Natural killer cell (primary cell): ENCODE measurements at regions not wholly inside any gene's neighbourhood (a gene's known extent, or its start where the extent isn't known, plus 50 kb on each side); places are given as distances from the start of the nearest gene placed in this dataset.

Experiments
- ATAC-seq, 3 donors: fragments of 150-1000 bp in 2 of 3; fragments of 200-7000 bp in 1 of 3; cut with Tn5 transposase; 1 replicate in 1 of 3; 2 replicates in 2 of 3; pipeline ENCODE4 v1.10.0; 2021; ENCODE audit warnings: mild to moderate bottlenecking in 2 of 3, moderate library complexity in 2 of 3
- DNase-seq, 2 donors: peaks; one replicate each; pipeline versions ENCODE4 v3.0.0 to v3.0.0-alpha.2; 2013 to 2021; ENCODE audit warnings: mixed read lengths in 1 of 2
- H3K27ac ChIP-seq: one replicate; pipeline ENCODE4 v1.5.1; 2013; ENCODE audit warnings: mild to moderate bottlenecking, low read length
- H3K27me3 ChIP-seq: one replicate; pipeline ENCODE4 v1.6.1; 2013; ENCODE audit warnings: low read length; ENCODE audit not compliant: control insufficient read depth, insufficient read depth
- H3K36me3 ChIP-seq: one replicate; pipeline ENCODE4 v1.6.1; 2013; ENCODE audit warnings: low read length; ENCODE audit not compliant: control insufficient read depth, insufficient read depth
- H3K4me1 ChIP-seq: one replicate; pipeline ENCODE4 v1.6.1; 2013; ENCODE audit warnings: low read length; ENCODE audit not compliant: control insufficient read depth, insufficient read depth
- H3K4me3 ChIP-seq: one replicate; pipeline ENCODE4 v1.5.1; 2013; ENCODE audit warnings: low read length
- H3K9me3 ChIP-seq: one replicate; pipeline ENCODE4 v1.6.1; 2013; ENCODE audit warnings: low read length; ENCODE audit not compliant: control insufficient read depth, insufficient read depth
- H3K27ac Mint-ChIP-seq, 2 donors: one replicate each; pipeline ENCODE4 v1.8.0; 2022; ENCODE audit warnings: mild to moderate bottlenecking in 2 of 2, mixed read lengths in 2 of 2, moderate library complexity in 1 of 2
- H3K27me3 Mint-ChIP-seq, 2 donors: one replicate each; pipeline ENCODE4 v1.8.0; 2022; ENCODE audit warnings: low read depth in 2 of 2, mixed read lengths in 2 of 2
- H3K36me3 Mint-ChIP-seq: one replicate; pipeline ENCODE4 v1.8.0; 2022; ENCODE audit warnings: mixed read lengths
- H3K4me1 Mint-ChIP-seq, 2 donors: one replicate each; pipeline ENCODE4 v1.8.0; 2022; ENCODE audit warnings: mixed read lengths in 2 of 2
- H3K4me3 Mint-ChIP-seq: one replicate; pipeline ENCODE4 v1.8.0; 2022; ENCODE audit warnings: mild to moderate bottlenecking, moderate library complexity, mixed read lengths
- H3K9me3 Mint-ChIP-seq, 2 donors: one replicate each; pipeline ENCODE4 v1.8.0; 2022; ENCODE audit warnings: mixed read lengths in 2 of 2
- WGBS: methylation state at CpG from one replicate; pipeline ENCODE4 v1.1.7; 2013; ENCODE audit warnings: missing lambda C conversion rate; ENCODE audit not compliant: insufficient coverage; 5-methylcytosine and 5-hydroxymethylcytosine counted together
- intact Hi-C: fragments of 100-400 bp; cut with micrococcal nuclease; formaldehyde crosslinking; loops from one replicate; pipeline ENCODE4 v1.14.2; 2022
- TF ChIP-seq, protein P1 (sequence below): fragments of 200-600 bp; IDR thresholded peaks from one replicate; pipeline ENCODE4 v1.8.0; 2022; ENCODE audit warnings: antibody characterized with exemption

DNA sequence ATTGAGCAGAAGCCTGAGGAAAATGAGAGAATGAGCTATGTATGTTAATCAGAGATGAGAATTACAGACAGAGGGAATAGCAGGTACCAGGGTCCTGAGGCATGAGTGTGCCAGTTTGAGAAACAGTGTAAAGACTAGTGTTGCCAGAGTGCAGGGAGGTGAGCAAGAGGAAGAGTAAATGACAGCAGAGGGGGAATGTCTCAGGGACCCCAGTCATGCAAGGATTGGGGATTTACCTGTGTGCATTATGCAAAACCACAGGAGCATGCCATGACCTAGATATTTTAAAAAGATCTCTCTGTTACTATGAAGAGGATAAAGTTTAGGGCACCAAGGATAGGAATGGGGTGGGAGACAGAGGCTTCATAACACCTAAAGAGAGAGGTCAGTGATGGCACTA lies 72.1 kb downstream of the TTC32 start:
- Histone ChIP-seq H3K36me3 (no peaks in the 10 kb centered on the region), H3K27me3 (peaks cover 2% of the 10 kb centered on the region), H3K4me1 (no peaks in the 10 kb centered on the region), H3K9me3 (no peaks in the 10 kb centered on the region), H3K27ac (no peak overlapping the region), H3K4me3 (no peak overlapping the region)
- H3K4me1 Mint-ChIP-seq: no peaks in the 10 kb centered on the region
- peaks cover 16 to 31% of the 10 kb centered on the region in 2 donors for H3K27me3 Mint-ChIP-seq
- no peaks in the 10 kb centered on the region for H3K36me3 Mint-ChIP-seq
- no peak overlapping the region for H3K27ac Mint-ChIP-seq
- intact Hi-C loops: no loop called here
- H3K4me3 Mint-ChIP-seq: no peak overlapping the region
- ATAC-seq (no peak), DNase-seq (no peak)
- H3K9me3 Mint-ChIP-seq: no peaks in the 10 kb centered on the region
- TF ChIP-seq, protein P1, sequence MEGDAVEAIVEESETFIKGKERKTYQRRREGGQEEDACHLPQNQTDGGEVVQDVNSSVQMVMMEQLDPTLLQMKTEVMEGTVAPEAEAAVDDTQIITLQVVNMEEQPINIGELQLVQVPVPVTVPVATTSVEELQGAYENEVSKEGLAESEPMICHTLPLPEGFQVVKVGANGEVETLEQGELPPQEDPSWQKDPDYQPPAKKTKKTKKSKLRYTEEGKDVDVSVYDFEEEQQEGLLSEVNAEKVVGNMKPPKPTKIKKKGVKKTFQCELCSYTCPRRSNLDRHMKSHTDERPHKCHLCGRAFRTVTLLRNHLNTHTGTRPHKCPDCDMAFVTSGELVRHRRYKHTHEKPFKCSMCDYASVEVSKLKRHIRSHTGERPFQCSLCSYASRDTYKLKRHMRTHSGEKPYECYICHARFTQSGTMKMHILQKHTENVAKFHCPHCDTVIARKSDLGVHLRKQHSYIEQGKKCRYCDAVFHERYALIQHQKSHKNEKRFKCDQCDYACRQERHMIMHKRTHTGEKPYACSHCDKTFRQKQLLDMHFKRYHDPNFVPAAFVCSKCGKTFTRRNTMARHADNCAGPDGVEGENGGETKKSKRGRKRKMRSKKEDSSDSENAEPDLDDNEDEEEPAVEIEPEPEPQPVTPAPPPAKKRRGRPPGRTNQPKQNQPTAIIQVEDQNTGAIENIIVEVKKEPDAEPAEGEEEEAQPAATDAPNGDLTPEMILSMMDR: no peak

DNA sequence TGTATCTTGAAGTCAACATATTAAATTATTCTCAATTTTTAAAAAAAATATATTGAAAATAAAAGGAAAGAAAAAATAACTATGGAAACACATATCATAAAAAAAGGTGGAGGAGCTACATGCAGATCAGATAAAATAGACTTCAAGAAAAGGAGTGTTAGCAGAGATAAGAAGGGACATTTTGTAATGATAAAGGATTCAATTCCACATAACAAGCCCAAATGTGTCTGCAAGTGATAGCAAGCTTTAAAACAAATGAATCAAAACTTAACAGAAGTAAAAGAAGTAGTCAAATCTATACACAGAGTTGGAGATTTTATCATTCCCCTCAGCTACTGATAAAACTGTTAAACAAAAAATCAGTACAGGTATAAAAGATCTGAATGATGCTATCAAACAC lies 74.9 kb downstream of the TTC32 start:
- intact Hi-C loops: no loop called here
- no peak overlapping the region for H3K4me3 Mint-ChIP-seq
- H3K9me3 Mint-ChIP-seq: no peaks in the 10 kb centered on the region
- Histone ChIP-seq H3K4me3 (no peak overlapping the region), H3K4me1 (no peaks in the 10 kb centered on the region), H3K36me3 (no peaks in the 10 kb centered on the region), H3K27ac (no peak overlapping the region), H3K9me3 (no peaks in the 10 kb centered on the region), H3K27me3 (peaks cover 4% of the 10 kb centered on the region)
- no peak for ATAC-seq
- no peaks in the 10 kb centered on the region for H3K36me3 Mint-ChIP-seq
- TF ChIP-seq, protein P1: no peak
- no peaks in the 10 kb centered on the region for H3K4me1 Mint-ChIP-seq
- peaks cover 19 to 31% of the 10 kb centered on the region in 2 donors for H3K27me3 Mint-ChIP-seq
- H3K27ac Mint-ChIP-seq: no peak overlapping the region
- no peak for DNase-seq

DNA sequence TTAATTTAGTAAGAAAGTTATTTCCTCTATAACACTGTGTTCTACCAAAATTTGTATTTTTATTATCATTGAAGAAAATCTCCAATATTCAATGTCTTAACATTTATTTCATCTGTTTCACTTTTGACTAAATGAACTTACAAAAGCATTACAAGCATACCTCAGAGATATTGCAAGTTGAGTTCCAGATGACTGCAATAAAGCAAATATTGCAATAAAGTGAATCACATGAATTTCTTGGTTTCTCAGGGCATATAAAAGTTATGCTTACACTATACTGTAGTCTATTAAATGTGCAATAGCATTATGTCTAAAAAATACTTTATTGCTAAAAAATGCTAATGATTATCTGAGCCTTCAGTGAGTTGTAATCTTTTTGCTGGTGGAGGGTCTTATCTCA lies 78.3 kb downstream of the TTC32 start:
- Mint-ChIP-seq H3K4me3 (no peak overlapping the region), H3K4me1 (no peaks in the 10 kb centered on the region), H3K36me3 (no peaks in the 10 kb centered on the region), H3K27ac (no peak overlapping the region), H3K9me3 (no peaks in the 10 kb centered on the region), H3K27me3 (peaks cover 14 to 31% of the 10 kb centered on the region in 2 donors)
- intact Hi-C loops: no loop called here
- Histone ChIP-seq H3K36me3 (no peaks in the 10 kb centered on the region), H3K9me3 (no peaks in the 10 kb centered on the region), H3K27ac (no peak overlapping the region), H3K4me1 (no peaks in the 10 kb centered on the region), H3K4me3 (no peak overlapping the region), H3K27me3 (peaks cover 8% of the 10 kb centered on the region)
- no peak for DNase-seq
- TF ChIP-seq, protein P1: no peak
- ATAC-seq: no peak

DNA sequence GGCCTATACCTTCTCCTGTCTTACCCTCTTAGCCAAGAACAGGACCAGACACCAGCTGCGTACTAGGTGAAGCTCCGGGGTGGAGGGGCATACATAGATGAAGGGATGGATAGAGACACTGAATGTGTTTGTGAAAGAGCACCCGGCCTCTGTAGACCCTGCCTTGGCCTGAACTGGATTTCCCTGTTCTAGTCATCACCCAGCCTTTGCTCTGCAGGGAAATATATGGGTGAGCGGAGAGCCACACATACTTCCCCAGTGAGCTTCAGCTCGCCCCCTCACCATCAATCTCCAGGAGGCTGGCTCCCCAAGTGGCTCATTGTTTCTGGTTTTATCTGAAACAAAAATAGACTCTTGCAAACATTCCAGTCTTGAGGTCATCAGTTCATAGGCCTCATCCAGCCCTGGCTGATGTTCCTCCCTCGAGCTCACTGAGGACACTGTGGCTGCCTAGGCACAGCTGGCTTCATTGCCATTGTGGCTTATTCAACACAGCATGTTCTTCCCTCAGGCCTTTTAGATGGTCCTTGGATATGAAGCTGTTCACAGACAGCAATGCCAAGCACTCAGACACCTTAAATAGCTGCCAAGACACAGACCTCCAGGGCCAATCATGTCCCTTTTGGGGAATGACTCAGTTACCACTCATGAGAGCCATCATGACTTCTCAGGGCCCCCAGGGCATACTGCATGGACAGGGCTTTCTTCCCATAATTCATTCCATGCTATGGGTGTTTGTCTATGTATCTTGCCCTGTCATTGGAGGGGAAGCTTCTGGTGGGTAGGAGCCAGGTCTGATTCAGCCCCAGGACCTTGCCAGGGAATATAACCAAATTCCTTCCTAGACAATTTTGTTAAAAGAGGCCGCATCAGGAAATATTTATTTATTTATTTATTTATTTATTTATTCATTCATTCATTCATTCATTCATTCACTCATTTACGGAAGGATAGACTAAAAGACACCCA lies 82.4 kb downstream of the TTC32 start:
- H3K4me1 ChIP-seq: no peaks in the 10 kb centered on the region
- peaks cover 0 to 3% of the 10 kb centered on the region in 2 donors for H3K27me3 Mint-ChIP-seq
- H3K4me3 ChIP-seq: no peak overlapping the region
- DNase-seq: no peak
- H3K36me3 Mint-ChIP-seq: no peaks in the 10 kb centered on the region
- H3K9me3 ChIP-seq: no peaks in the 10 kb centered on the region
- no peaks in the 10 kb centered on the region for H3K9me3 Mint-ChIP-seq
- intact Hi-C loops: no loop called here
- no peak overlapping the region for H3K27ac ChIP-seq
- ATAC-seq: no peak
- H3K27ac Mint-ChIP-seq: no peak overlapping the region
- peaks cover 6% of the 10 kb centered on the region for H3K27me3 ChIP-seq
- WGBS: 84% methylated on average over 7 of the region's 8 CpGs
- no peaks in the 10 kb centered on the region for H3K36me3 ChIP-seq
- no peak overlapping the region for H3K4me3 Mint-ChIP-seq
- TF ChIP-seq, protein P1: no peak
- no peaks in the 10 kb centered on the region for H3K4me1 Mint-ChIP-seq
